HFFc6 (cell line): ENCODE measurements at regions not wholly inside any gene's neighbourhood (a gene's known extent, or its start where the extent isn't known, plus 50 kb on each side); places are given as distances from the start of the nearest gene placed in this dataset.

Experiments
- DNase-seq: peaks from one replicate; pipeline ENCODE4 v3.0.0-alpha.2; 2018
- H3K27ac Mint-ChIP-seq: 2 replicates; pipeline ENCODE4 v1.8.0; 2020; ENCODE audit warnings: mild to moderate bottlenecking, mixed read lengths
- H3K27me3 Mint-ChIP-seq: 2 replicates; pipeline ENCODE4 v1.8.0; 2021; ENCODE audit warnings: mild to moderate bottlenecking, moderate library complexity, mixed read lengths; ENCODE audit not compliant: insufficient read depth
- H3K36me3 Mint-ChIP-seq: 2 replicates; pipeline ENCODE4 v1.8.0; 2021; ENCODE audit warnings: low read depth, mixed read lengths
- H3K4me1 Mint-ChIP-seq: 2 replicates; pipeline ENCODE4 v1.8.0; 2020; ENCODE audit warnings: low read depth, mixed read lengths
- H3K4me3 Mint-ChIP-seq: 2 replicates; pipeline ENCODE4 v1.8.0; 2020; ENCODE audit warnings: mild to moderate bottlenecking, moderate library complexity, mixed read lengths
- H3K9me3 Mint-ChIP-seq: 2 replicates; pipeline ENCODE4 v1.8.0; 2020; ENCODE audit warnings: mild to moderate bottlenecking, mixed read lengths
- TF ChIP-seq, protein P1 (sequence below): fragments of 200-600 bp; sonication (generic); IDR thresholded peaks from 2 replicates; pipeline ENCODE4 v1.5.0; 2021; ENCODE audit warnings: antibody characterized with exemption, mild to moderate bottlenecking

DNA sequence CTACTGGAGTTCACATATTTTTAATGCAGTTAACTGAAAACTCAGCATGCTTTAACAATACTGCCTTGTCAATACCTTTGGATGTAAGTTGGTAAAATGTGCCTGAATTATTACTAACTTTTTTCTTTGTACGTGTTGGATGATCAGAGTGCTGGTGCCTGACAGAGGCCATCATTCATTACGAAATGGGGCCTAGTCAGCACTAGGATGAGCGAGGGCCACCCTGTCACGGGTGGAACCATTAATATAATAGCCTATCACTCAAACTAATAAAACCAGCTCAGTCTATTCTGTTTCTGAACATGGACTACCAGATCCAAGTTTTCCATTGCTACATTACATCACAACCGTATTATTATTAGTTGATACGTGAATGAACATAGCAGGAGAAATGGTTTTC is 501.7 kb upstream of the TENM3 start:
- no peaks in the 10 kb centered on the region for H3K4me1 Mint-ChIP-seq
- no peak for DNase-seq
- TF ChIP-seq, protein P1, sequence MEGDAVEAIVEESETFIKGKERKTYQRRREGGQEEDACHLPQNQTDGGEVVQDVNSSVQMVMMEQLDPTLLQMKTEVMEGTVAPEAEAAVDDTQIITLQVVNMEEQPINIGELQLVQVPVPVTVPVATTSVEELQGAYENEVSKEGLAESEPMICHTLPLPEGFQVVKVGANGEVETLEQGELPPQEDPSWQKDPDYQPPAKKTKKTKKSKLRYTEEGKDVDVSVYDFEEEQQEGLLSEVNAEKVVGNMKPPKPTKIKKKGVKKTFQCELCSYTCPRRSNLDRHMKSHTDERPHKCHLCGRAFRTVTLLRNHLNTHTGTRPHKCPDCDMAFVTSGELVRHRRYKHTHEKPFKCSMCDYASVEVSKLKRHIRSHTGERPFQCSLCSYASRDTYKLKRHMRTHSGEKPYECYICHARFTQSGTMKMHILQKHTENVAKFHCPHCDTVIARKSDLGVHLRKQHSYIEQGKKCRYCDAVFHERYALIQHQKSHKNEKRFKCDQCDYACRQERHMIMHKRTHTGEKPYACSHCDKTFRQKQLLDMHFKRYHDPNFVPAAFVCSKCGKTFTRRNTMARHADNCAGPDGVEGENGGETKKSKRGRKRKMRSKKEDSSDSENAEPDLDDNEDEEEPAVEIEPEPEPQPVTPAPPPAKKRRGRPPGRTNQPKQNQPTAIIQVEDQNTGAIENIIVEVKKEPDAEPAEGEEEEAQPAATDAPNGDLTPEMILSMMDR, result no peak
- H3K27ac Mint-ChIP-seq, result no peak overlapping the region
- H3K9me3 Mint-ChIP-seq, result no peaks in the 10 kb centered on the region; the same call in 1 of the 2 replicates
- no peaks in the 10 kb centered on the region for H3K36me3 Mint-ChIP-seq
- H3K4me3 Mint-ChIP-seq, result no peak overlapping the region
- no peaks in the 10 kb centered on the region for H3K27me3 Mint-ChIP-seq

DNA sequence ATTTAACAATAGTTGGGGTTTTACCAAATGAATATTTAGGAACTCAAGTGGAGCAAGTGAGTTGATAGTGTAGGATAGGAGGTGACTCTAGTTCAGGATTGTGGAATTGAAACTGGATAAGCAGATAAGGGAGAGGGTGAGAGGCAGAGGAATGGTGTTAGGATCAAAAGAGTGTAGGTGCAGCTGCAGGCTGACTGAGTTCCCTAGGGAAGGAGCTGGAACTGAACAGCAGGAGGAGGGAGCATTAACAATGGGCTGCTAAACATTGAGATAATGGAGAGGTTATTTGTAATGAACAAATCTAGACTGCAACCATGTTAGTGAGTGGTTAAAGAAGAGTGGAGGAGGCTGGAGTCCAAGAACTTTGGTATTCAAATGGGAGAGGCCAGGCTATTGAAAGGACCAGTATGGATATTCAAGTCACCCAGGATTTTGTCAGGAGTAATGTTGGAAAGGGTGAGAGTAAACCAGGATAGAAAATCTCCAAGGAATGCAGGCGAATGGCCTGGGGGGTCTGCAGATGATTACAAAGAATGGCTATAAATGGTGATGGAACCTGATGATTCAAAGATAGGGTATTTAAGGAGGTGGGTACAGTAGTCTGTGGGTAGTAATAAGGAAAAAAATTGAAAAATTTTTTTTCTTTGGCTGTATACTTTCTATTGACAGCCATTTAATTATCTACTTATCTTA is 497.1 kb upstream of the TENM3 start:
- Mint-ChIP-seq H3K27ac (no peak overlapping the region), H3K4me3 (no peak overlapping the region), H3K36me3 (no peaks in the 10 kb centered on the region), H3K27me3 (no peaks in the 10 kb centered on the region), H3K4me1 (no peaks in the 10 kb centered on the region), H3K9me3 (no peaks in the 10 kb centered on the region)
- TF ChIP-seq, protein P1, result no peak
- DNase-seq, result no peak

DNA sequence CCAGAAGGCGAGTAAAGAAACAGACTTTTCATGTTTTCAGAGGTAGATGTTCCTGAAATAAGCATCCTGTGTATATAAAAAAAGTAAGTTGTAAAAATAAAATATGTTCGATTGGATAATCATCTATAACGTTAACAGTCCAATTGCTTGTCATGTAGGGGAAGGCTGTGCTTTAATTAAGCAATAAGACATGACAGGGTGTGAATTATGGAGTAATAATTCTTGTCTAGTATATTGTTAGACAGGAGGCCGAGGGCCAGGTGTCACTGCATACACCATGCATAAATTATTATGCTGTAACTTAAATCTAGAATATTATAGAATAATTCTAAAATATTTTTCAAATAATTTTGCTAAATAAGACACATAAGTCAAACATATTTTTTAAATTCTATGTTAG is 494.6 kb upstream of the TENM3 start:
- H3K9me3 Mint-ChIP-seq, result no peaks in the 10 kb centered on the region
- no peaks in the 10 kb centered on the region; the same call in 1 of the 2 replicates for H3K27me3 Mint-ChIP-seq
- TF ChIP-seq, protein P1, result no peak
- no peak overlapping the region for H3K27ac Mint-ChIP-seq
- DNase-seq, result no peak
- no peak overlapping the region for H3K4me3 Mint-ChIP-seq
- no peaks in the 10 kb centered on the region for H3K36me3 Mint-ChIP-seq
- H3K4me1 Mint-ChIP-seq, result peaks cover 6% of the 10 kb centered on the region

DNA sequence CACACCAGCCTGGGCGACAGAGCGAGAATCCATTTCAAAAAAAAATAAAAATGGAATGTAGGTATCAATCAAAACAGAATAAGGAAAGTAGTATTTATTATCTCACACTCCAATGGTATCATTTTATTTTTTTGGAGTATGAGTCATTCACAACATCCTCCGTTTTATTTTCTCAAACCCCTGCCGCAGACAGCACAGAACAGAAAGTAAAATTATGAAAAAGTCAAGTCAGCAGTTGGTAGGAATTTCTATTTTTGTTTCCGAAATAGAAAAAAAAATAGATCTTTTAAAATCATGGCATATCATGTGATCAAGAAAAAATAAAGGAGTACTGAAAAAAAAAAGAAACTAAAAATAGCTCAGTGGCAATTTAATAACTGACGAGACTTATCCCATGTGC is 490.7 kb upstream of the TENM3 start:
- Mint-ChIP-seq H3K4me3 (peak overlapping the region; percentile 52; the same call in 1 of the 2 replicates), H3K27me3 (no peaks in the 10 kb centered on the region; the same call in 1 of the 2 replicates), H3K4me1 (peaks cover 6% of the 10 kb centered on the region), H3K27ac (no peak overlapping the region), H3K36me3 (no peaks in the 10 kb centered on the region), H3K9me3 (no peaks in the 10 kb centered on the region)
- DNase-seq, result no peak
- TF ChIP-seq, protein P1, result no peak

DNA sequence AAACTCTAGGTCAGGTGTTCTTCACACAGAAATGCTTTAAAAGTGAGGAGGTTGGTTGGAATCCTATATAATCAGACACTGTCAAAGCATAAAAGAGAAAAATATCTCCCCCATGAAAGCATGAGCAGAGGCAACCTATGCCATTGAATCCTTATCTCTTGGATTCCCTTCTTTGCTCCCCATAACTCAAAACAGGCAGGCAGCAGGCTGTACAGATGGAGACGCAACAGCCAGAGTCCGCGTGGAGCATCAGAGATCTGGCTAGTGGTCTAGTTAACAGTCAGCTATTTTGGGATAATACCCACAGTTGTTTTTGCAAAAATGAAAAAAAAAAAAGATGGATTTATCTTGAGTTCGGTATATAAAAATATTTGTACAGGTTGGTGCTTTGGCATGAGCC is 490.0 kb upstream of the TENM3 start:
- H3K27ac Mint-ChIP-seq, result no peak overlapping the region
- no peak for DNase-seq
- TF ChIP-seq, protein P1, result no peak
- peaks cover 6% of the 10 kb centered on the region for H3K4me1 Mint-ChIP-seq
- no peak overlapping the region for H3K4me3 Mint-ChIP-seq
- H3K9me3 Mint-ChIP-seq, result no peaks in the 10 kb centered on the region
- no peaks in the 10 kb centered on the region for H3K36me3 Mint-ChIP-seq
- H3K27me3 Mint-ChIP-seq, result peaks cover 5% of the 10 kb centered on the region
